HepG2 (cell line): ENCODE measurements at regions not wholly inside any gene's neighbourhood (a gene's known extent, or its start where the extent isn't known, plus 50 kb on each side); places are given as distances from the start of the nearest gene placed in this dataset.

Source experiments
- ATAC-seq: fragments of 200-7000 bp; cut with Tn5 transposase; 3 replicates; pipeline ENCODE4 v1.9.1; 2020; ENCODE audit warnings: mild to moderate bottlenecking, moderate library complexity
- BruUV-seq: library from RNA; stranded (reverse); fragments of 400-500 nt; replicated peaks from 2 replicates; lab custom pipeline; 2021; lab: Mats Ljungman, UMichigan
- CTCF ChIA-PET: fragments of 300-600 bp; formaldehyde crosslinking; extraction: SDS; loops from one replicate; lab custom pipeline; 2021; ENCODE audit warnings: low total read pairs, inconsistent platforms, low intra/inter-chr PET ratio; lab: Yijun Ruan, JAX
- POLR2A ChIA-PET: fragments of 350-600 bp; sonication (Branson Sonifier 250); formaldehyde crosslinking; loops from one replicate; lab custom pipeline; 2020; ENCODE audit warnings: antibody characterized with exemption, inconsistent platforms; lab: Yijun Ruan, JAX
- DNase-seq: peaks from one replicate; pipeline ENCODE4 v3.0.0-alpha.2; 2015; ENCODE audit warnings: low spot score
- FAIRE-seq: peaks from 3 replicates; lab custom pipeline; 2011; peaks lifted over from hg19 to GRCh38; lab: Jason Lieb, UNC
- H2AFZ ChIP-seq: one replicate; pipeline ENCODE4 v1.6.1; 2011; ENCODE audit warnings: low read length, inconsistent platforms
- H3K27ac ChIP-seq: fragments of 300-600 bp; 3 replicates; pipeline ENCODE4 v1.8.0; 2011; ENCODE audit warnings: mixed run types, mild to moderate bottlenecking, mixed read lengths, low read length, inconsistent platforms; ENCODE audit not compliant: insufficient read depth; ENCODE audit errors: extremely low read length
- H3K27me3 ChIP-seq, 2 experiments: fragments of 200-600 bp in 1 of 2; 2 replicates in 1 of 2; 3 replicates in 1 of 2; pipeline versions ENCODE4 v1.6.0 to v1.8.0; 2011; ENCODE audit warnings: low read length in 2 of 2, mild to moderate bottlenecking in 2 of 2, moderate library complexity in 2 of 2, inconsistent platforms in 1 of 2; ENCODE audit not compliant: insufficient read depth in 2 of 2, control insufficient read depth in 1 of 2
- H3K36me3 ChIP-seq, 2 experiments: fragments of 200-600 bp in 1 of 2; replicated peaks in 1 of 2; 2 replicates in 1 of 2; 3 replicates in 1 of 2; pipeline versions ENCODE4 v1.5.1 to v1.8.0; 2011; ENCODE audit warnings: low read length in 2 of 2, inconsistent platforms in 1 of 2; ENCODE audit not compliant: insufficient read depth in 2 of 2, control insufficient read depth in 1 of 2
- H3K4me1 ChIP-seq: 2 replicates; pipeline ENCODE4 v1.5.1; 2012; ENCODE audit warnings: low read length, inconsistent platforms; ENCODE audit not compliant: insufficient read depth
- H3K4me2 ChIP-seq: 2 replicates; pipeline ENCODE4 v1.6.0; 2011; ENCODE audit warnings: low read depth, low read length, inconsistent platforms
- H3K4me3 ChIP-seq, 3 experiments: fragments of 200-600 bp in 1 of 3; sonication (generic), shearing (Covaris generic) in 1 of 3; replicated peaks in 1 of 3; 2 replicates each; pipeline ENCODE4 v1.5.1; 2011 to 2016; ENCODE audit warnings: low read length in 3 of 3, inconsistent platforms in 2 of 3, low read depth in 2 of 3, mild to moderate bottlenecking in 2 of 3, control low read depth in 1 of 3, mixed read lengths in 1 of 3; ENCODE audit not compliant: insufficient read depth in 1 of 3
- H3K79me2 ChIP-seq: one replicate; pipeline ENCODE4 v1.6.1; 2011; ENCODE audit warnings: low read length, inconsistent platforms; ENCODE audit not compliant: insufficient read depth
- H3K9ac ChIP-seq: 2 replicates; pipeline ENCODE4 v1.6.0; 2011; ENCODE audit warnings: mild to moderate bottlenecking, low read depth, low read length, inconsistent platforms; ENCODE audit not compliant: insufficient read depth
- H3K9me3 ChIP-seq: 2 replicates; pipeline ENCODE4 v1.5.1; 2012; ENCODE audit warnings: mild to moderate bottlenecking, low read length
- H4K20me1 ChIP-seq: 2 replicates; pipeline ENCODE4 v1.6.0; 2011; ENCODE audit warnings: inconsistent platforms, mild to moderate bottlenecking, low read length, moderate library complexity; ENCODE audit not compliant: insufficient read depth
- ARHGAP35 ChIP-seq: sonication (generic); formaldehyde crosslinking; IDR thresholded peaks from 2 replicates; pipeline ENCODE4 v1.9.0; 2022; ENCODE audit warnings: mild to moderate bottlenecking, inconsistent platforms, moderate library complexity, missing genetic modification reagents, borderline replicate concordance
- DZIP1 ChIP-seq: sonication (generic); formaldehyde crosslinking; IDR thresholded peaks from 2 replicates; pipeline ENCODE4 v1.5.0; 2020; ENCODE audit warnings: mild to moderate bottlenecking, missing genetic modification reagents
- GZF1 ChIP-seq: sonication (generic); formaldehyde crosslinking; IDR thresholded peaks from 2 replicates; pipeline ENCODE4 v1.5.1; 2020; ENCODE audit warnings: mild to moderate bottlenecking, missing genetic modification reagents
- MIER2 ChIP-seq: IDR thresholded peaks from 2 replicates; pipeline ENCODE4 v1.6.1; 2016; ENCODE audit warnings: missing biosample characterization, missing genetic modification reagents
- NFAT5 ChIP-seq: sonication (generic); formaldehyde crosslinking; IDR thresholded peaks from 2 replicates; pipeline ENCODE4 v1.4.0; 2020; ENCODE audit warnings: missing genetic modification reagents
- SETDB1 ChIP-seq: sonication (generic); formaldehyde crosslinking; IDR thresholded peaks from 2 replicates; pipeline ENCODE4 v1.5.1; 2020; ENCODE audit warnings: missing genetic modification reagents, mild to moderate bottlenecking, borderline replicate concordance
- SSRP1 ChIP-seq: IDR thresholded peaks from 2 replicates; pipeline ENCODE4 v1.6.1; 2016; ENCODE audit warnings: control low read depth
- THAP11 ChIP-seq: IDR thresholded peaks from 2 replicates; pipeline ENCODE4 v1.6.1; 2016; ENCODE audit warnings: missing biosample characterization, missing genetic modification reagents
- ZNF253 ChIP-seq: sonication (generic); formaldehyde crosslinking; IDR thresholded peaks from 2 replicates; pipeline ENCODE4 v1.8.0; 2022; ENCODE audit warnings: mild to moderate bottlenecking, missing genetic modification reagents, borderline replicate concordance
- ZNF451 ChIP-seq: sonication (generic); formaldehyde crosslinking; IDR thresholded peaks from 2 replicates; pipeline ENCODE4 v1.5.0; 2020; ENCODE audit warnings: mild to moderate bottlenecking, missing genetic modification reagents
- ZNF563 ChIP-seq: sonication (generic); formaldehyde crosslinking; IDR thresholded peaks from 2 replicates; pipeline ENCODE4 v1.8.0; 2022; ENCODE audit warnings: mild to moderate bottlenecking, moderate library complexity, missing genetic modification reagents
- WGBS: methylation state at CpG from one replicate; pipeline ENCODE4 v1.1.6; 2017; ENCODE audit warnings: low lambda C conversion rate; 5-methylcytosine and 5-hydroxymethylcytosine counted together
- in situ Hi-C: cut with HindIII; loops from 2 replicates; pipeline ENCODE4 v1.10.0; 2017; ENCODE audit warnings: low pct_unique_long_range_greater_than_20kb; ENCODE audit not compliant: extremely low pct_ligation_motif_present
- intact Hi-C: fragments of 100-400 bp; cut with micrococcal nuclease; formaldehyde crosslinking; loops from one replicate; pipeline ENCODE4 v1.10.0; 2022; ENCODE audit not compliant: unreplicated experiment
- TF ChIP-seq, protein P1 (sequence below): sonication (generic); formaldehyde crosslinking; IDR thresholded peaks from 2 replicates; pipeline ENCODE4 v1.5.0; 2020; ENCODE audit warnings: missing genetic modification reagents
- TF ChIP-seq, protein P2 (sequence below): IDR thresholded peaks from 2 replicates; pipeline ENCODE4 v1.6.1; 2016; ENCODE audit warnings: low read depth, control low read depth
- TF ChIP-seq, protein P3 (sequence below): IDR thresholded peaks from 2 replicates; pipeline ENCODE4 v1.6.1; 2016; ENCODE audit warnings: missing compliant biosample characterization, missing genetic modification reagents, borderline replicate concordance

DNA sequence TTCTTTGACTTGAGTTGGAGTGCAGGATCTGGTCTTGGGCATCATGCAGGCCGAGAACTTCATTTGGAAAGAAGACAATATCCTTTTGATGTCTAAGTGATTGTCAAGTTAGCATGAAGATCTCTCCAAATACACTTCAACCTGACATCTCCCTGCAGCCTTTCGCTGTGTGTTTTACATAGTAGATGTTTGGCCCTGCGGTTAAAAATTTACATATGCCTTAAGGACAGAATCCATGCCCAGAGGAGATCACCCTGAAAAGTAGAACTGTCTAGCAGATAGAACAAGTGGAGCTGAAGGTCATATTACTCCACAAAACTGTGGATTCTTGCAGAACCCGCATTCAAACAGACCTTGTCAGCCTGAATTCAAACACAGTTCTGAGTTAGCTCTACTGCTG is 409.9 kb downstream of the LPIN1 start:
- ATAC-seq (no peak), FAIRE-seq (no peak), DNase-seq (no peak)
- WGBS: 13% methylated on average over 4 of the region's 4 CpGs
- Histone ChIP-seq H3K79me2 (no peaks in the 10 kb centered on the region), H3K27ac (no peak overlapping the region), H3K9ac (no peak overlapping the region), H2AFZ (no peak overlapping the region), H3K4me3 (no peak overlapping the region), H3K4me2 (no peak overlapping the region), H3K4me1 (no peaks in the 10 kb centered on the region), H3K27me3 (no peaks in the 10 kb centered on the region), H3K36me3 (no peaks in the 10 kb centered on the region), H4K20me1 (no peaks in the 10 kb centered on the region), H3K9me3 (no peaks in the 10 kb centered on the region)
- POLR2A ChIA-PET: no interaction called here
- CTCF ChIA-PET: no interaction called here
- BruUV-seq: no TSS peak
- in situ Hi-C loops: no loop called here
- intact Hi-C loops: no loop called here
- TF ChIP-seq, protein P1, sequence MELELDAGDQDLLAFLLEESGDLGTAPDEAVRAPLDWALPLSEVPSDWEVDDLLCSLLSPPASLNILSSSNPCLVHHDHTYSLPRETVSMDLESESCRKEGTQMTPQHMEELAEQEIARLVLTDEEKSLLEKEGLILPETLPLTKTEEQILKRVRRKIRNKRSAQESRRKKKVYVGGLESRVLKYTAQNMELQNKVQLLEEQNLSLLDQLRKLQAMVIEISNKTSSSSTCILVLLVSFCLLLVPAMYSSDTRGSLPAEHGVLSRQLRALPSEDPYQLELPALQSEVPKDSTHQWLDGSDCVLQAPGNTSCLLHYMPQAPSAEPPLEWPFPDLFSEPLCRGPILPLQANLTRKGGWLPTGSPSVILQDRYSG (CRISPR knock-in tag): no peak
- TF ChIP-seq SSRP1 (CRISPR knock-in tag) (no peak), SETDB1 (no peak), NFAT5 (CRISPR knock-in tag) (no peak), ZNF563 (no peak), ZNF451 (no peak), GZF1 (CRISPR knock-in tag) (no peak), ZNF253 (CRISPR knock-in tag) (no peak), THAP11 (CRISPR knock-in tag) (no peak), DZIP1 (CRISPR knock-in tag) (no peak), MIER2 (CRISPR knock-in tag) (no peak), ARHGAP35 (CRISPR knock-in tag) (no peak)
- TF ChIP-seq, protein P2, sequence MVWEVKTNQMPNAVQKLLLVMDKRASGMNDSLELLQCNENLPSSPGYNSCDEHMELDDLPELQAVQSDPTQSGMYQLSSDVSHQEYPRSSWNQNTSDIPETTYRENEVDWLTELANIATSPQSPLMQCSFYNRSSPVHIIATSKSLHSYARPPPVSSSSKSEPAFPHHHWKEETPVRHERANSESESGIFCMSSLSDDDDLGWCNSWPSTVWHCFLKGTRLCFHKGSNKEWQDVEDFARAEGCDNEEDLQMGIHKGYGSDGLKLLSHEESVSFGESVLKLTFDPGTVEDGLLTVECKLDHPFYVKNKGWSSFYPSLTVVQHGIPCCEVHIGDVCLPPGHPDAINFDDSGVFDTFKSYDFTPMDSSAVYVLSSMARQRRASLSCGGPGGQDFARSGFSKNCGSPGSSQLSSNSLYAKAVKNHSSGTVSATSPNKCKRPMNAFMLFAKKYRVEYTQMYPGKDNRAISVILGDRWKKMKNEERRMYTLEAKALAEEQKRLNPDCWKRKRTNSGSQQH (CRISPR knock-in tag): no peak
- TF ChIP-seq, protein P3, sequence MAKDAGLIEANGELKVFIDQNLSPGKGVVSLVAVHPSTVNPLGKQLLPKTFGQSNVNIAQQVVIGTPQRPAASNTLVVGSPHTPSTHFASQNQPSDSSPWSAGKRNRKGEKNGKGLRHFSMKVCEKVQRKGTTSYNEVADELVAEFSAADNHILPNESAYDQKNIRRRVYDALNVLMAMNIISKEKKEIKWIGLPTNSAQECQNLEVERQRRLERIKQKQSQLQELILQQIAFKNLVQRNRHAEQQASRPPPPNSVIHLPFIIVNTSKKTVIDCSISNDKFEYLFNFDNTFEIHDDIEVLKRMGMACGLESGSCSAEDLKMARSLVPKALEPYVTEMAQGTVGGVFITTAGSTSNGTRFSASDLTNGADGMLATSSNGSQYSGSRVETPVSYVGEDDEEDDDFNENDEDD (CRISPR knock-in tag): no peak
